Central memory CD8-positive, alpha-beta T cell (primary cell): ENCODE measurements at regions not wholly inside any gene's neighbourhood (a gene's known extent, or its start where the extent isn't known, plus 50 kb on each side); places are given as distances from the start of the nearest gene placed in this dataset.
"Not testable (repeated sequence)": the region's sequence is repeated elsewhere in the genome, so short reads cannot be mapped to it uniquely, and the experiment has no call there.

Experiments
- ATAC-seq: fragments of 150-1000 bp; cut with Tn5 transposase; replicated peaks from 2 replicates; pipeline ENCODE4 v1.10.0; 2022; ENCODE audit warnings: mild to moderate bottlenecking, moderate FRiP score, moderate number of reproducible peaks; ENCODE audit not compliant: poor library complexity, severe bottlenecking; ENCODE audit errors: extremely low read depth
- DNase-seq, 2 donors: peaks; one replicate each; pipeline ENCODE4 v3.0.0; 2021; ENCODE audit warnings: low spot score in 2 of 2
- H3K27ac Mint-ChIP-seq: one replicate; pipeline ENCODE4 v1.8.0; 2022; ENCODE audit warnings: low read depth, mild to moderate bottlenecking, moderate library complexity, mixed read lengths
- H3K27me3 Mint-ChIP-seq: one replicate; pipeline ENCODE4 v1.8.0; 2022; ENCODE audit warnings: mixed read lengths
- H3K36me3 Mint-ChIP-seq: one replicate; pipeline ENCODE4 v1.8.0; 2022; ENCODE audit warnings: mild to moderate bottlenecking, moderate library complexity, mixed read lengths; ENCODE audit not compliant: insufficient read depth
- H3K4me1 Mint-ChIP-seq: one replicate; pipeline ENCODE4 v1.8.0; 2022; ENCODE audit warnings: mixed read lengths
- H3K4me3 Mint-ChIP-seq: one replicate; pipeline ENCODE4 v1.8.0; 2022; ENCODE audit warnings: mild to moderate bottlenecking, moderate library complexity, mixed read lengths
- H3K9me3 Mint-ChIP-seq: one replicate; pipeline ENCODE4 v1.8.0; 2022; ENCODE audit warnings: mixed read lengths

DNA sequence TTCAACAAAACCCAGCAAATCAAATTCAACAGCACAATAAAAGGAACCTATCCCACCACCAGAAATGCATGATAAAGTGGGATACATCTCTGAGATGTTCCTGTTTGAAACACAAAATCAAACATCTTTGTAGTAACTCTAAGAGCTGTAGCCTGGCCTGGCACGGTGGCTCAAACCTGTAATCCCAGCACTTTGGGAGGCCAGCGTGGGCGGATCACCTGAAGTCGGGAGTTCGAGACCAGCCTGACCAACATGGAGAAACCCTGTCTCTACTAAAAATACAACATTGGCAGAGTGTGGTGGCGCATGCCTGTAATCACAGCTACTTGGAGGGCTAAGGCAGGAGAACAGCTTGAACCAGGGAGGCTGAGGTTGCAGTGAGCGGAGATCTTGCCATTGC lies 202.8 kb upstream of the POTEB2 start:
- not testable (repeated sequence) for H3K4me3 Mint-ChIP-seq, H3K36me3 Mint-ChIP-seq, DNase-seq, H3K9me3 Mint-ChIP-seq, H3K27ac Mint-ChIP-seq, H3K4me1 Mint-ChIP-seq, H3K27me3 Mint-ChIP-seq, ATAC-seq

DNA sequence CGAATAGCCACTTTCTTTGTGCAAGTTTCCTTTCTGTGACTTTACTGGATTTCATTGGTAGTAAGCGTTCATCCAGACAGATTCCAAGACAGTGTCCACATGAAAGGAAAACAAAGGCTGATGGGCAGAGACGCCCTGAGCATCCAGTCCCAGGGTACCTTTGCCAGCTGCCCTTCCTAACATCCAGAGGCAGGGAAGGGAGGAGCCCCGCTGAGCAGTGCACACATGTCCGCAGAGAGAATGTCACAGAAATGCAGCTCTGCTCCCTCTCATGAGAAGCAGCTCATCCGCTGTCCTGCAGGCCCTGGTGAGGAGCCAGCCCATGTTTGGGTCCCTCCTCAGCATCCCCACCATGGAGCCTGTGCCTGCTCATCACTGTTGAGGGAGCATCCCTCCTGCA lies 197.4 kb upstream of the POTEB2 start:
- not testable (repeated sequence) for DNase-seq, H3K27me3 Mint-ChIP-seq, H3K4me3 Mint-ChIP-seq, ATAC-seq, H3K9me3 Mint-ChIP-seq, H3K36me3 Mint-ChIP-seq, H3K27ac Mint-ChIP-seq, H3K4me1 Mint-ChIP-seq

DNA sequence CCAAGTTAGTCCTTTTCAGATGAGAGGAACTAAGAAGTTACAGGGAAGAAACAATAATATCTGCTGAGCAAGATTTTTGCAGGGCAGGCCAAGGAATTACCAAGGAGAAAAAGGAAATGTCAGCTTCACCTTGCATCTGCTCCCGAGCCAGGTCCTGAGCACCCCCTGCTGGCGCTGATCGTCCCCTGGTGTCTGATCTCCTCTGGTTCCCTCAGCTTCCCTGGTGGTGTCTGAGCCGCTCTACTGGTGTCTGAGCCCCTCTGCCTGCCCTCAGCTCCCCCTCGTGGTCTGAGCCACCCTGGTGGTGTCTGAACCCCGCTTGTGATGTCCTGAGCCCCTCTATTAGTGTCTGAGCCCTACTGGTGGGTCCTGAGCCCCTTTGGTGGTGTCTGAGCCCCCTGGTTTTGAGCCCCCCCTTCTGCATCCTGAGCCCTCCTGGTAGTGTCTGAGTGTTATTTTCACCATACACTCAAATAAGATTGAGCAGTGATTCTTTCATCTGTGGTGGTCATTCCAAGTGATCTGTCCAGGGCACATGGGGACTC lies 196.6 kb upstream of the POTEB2 start:
- not testable (repeated sequence) for H3K27me3 Mint-ChIP-seq, H3K4me1 Mint-ChIP-seq, DNase-seq, ATAC-seq, H3K4me3 Mint-ChIP-seq, H3K27ac Mint-ChIP-seq, H3K9me3 Mint-ChIP-seq, H3K36me3 Mint-ChIP-seq

DNA sequence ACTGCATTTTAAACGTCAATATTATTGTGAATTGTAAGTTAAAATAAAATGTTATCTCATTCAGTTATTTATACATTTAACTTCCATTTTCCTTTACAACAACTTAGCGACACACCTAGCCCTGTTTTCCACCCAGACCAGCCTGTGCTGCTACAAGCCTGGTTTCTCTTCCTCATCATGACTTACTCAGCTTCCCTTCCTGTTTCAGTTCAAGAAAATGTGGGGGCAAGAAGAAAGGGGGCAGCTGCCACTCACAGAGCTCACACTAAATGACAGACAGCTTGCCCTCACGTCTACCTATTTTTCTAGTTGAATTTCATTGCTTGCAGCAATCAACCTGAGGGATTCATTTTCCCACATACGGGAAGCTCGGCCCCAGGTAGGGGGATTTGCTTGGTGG lies 185.8 kb upstream of the POTEB2 start:
- H3K27ac Mint-ChIP-seq, H3K27me3 Mint-ChIP-seq, H3K36me3 Mint-ChIP-seq, ATAC-seq, H3K9me3 Mint-ChIP-seq, DNase-seq, H3K4me1 Mint-ChIP-seq, H3K4me3 Mint-ChIP-seq: not testable (repeated sequence)

DNA sequence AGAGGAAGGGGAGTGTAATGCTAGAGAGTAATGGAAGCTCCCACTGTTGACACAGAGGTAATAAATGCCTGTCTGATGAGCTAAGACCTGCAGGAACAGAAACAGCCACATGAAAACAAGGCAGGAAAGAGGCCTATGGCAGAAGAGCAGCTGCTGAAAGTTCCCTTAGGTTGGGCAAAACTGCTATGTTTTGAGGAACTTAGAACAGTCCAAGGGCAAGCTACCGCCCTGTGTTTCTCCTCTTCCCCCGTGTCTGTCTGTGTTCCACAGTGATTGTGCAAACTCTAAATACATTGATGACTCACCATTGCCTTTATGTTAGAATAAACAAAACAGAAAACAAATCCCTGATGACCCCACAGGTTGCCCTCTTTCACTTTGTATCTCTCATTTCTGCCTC lies 165.6 kb upstream of the POTEB2 start:
- not testable (repeated sequence) for H3K4me1 Mint-ChIP-seq, H3K27me3 Mint-ChIP-seq, ATAC-seq, DNase-seq, H3K36me3 Mint-ChIP-seq, H3K4me3 Mint-ChIP-seq, H3K9me3 Mint-ChIP-seq, H3K27ac Mint-ChIP-seq

DNA sequence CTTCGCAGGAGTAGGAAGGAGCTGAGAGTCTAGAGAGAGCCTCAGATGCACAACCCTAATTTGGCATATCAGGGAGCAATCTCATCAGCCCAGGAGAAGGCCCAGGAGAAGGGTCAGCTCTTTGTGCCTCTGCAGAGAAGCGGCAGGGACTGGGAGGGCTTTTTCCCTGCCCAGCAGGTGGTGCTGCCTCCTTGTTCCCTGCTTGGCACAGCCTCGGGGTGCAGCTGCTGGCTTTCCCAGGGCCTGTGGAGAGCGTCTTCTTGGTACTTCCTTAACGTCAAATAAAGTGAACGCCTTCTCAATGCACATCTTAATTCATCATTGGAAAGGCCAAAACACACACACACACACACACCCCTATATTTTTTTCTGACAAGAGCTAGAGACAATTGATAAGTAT lies 162.9 kb upstream of the POTEB2 start:
- not testable (repeated sequence) for H3K36me3 Mint-ChIP-seq, H3K9me3 Mint-ChIP-seq, ATAC-seq, H3K27me3 Mint-ChIP-seq, DNase-seq, H3K27ac Mint-ChIP-seq, H3K4me3 Mint-ChIP-seq, H3K4me1 Mint-ChIP-seq

DNA sequence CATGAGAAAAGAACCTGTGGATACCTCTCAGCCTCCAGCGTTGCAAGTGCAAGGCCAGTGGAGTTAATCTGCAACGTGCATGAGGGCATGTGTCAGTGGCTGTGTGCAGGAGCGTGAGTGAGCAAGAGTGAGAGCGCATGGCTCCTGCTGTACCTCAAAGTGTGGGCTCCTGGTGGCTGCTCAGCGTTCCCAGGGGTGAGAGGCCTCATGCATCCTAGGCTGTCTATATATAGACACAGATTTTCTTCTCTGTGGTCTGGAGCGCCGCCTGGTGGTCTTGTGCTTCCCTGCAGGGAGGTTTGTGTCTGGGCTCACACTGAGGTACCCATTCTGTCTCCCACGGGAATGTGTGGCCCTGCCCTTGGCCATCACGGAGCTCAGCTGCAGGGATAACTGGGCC lies 161.8 kb upstream of the POTEB2 start:
- not testable (repeated sequence) for ATAC-seq, H3K4me3 Mint-ChIP-seq, H3K4me1 Mint-ChIP-seq, H3K9me3 Mint-ChIP-seq, H3K27ac Mint-ChIP-seq, DNase-seq, H3K27me3 Mint-ChIP-seq, H3K36me3 Mint-ChIP-seq

DNA sequence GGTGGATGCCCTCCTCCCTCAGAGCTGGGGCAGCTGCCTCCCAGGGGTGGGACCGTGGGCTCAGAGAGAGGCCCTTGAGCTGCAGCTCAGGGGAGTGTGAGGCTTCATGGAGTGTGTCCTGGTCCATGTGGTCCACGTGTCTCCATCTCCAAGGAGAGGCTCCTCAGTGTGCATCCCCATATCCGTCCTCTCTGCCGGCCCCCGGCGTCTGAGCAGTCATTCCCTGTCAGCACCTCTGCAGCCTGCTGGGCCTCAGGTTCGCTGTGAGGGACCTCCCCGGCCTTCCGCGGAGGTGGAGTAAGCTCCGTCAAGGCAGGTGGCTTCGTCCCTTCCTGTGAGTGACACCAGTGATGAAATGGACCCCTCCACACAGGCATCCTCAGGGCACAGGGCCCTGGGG lies 160.7 kb upstream of the POTEB2 start:
- not testable (repeated sequence) for ATAC-seq, H3K4me1 Mint-ChIP-seq, H3K9me3 Mint-ChIP-seq, DNase-seq, H3K27ac Mint-ChIP-seq, H3K4me3 Mint-ChIP-seq, H3K36me3 Mint-ChIP-seq, H3K27me3 Mint-ChIP-seq

DNA sequence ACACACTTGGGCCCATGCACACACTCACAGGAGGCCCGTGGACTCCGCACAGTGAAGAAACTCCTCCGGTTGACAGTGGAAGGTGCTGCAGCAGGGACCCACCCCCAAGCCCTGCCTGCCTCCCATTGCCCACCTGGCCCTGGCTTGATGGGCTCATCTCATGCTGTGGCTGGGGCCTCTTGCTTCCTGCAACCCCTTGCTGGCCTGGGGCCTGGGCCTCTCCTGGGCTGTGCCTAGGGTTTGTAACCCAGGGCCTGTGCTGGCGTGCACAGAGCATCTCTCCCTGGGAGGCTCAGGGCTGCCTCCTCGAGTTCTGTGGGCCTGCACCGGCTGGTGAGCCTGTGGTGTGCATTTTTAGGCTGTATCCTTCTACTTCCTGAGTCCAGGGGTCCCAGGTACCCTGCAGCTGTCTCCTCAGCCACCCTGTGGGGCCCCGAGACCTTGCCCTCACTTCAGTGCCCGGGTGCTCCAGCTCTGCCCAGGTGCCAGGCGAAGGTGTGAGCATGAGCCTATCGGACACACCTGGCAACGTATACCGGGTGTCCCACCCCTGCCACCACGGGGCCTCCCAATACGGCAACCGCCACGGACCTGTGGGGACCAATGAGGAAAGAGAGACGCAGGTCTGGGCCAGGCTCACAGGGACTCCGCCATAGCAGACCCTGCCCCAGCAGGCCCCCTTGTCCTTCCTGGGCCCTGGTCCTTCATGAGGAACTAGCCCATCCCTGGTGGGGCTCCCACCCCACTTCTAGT lies 158.3 kb upstream of the POTEB2 start:
- not testable (repeated sequence) for H3K9me3 Mint-ChIP-seq, DNase-seq, H3K36me3 Mint-ChIP-seq, ATAC-seq, H3K4me1 Mint-ChIP-seq, H3K27me3 Mint-ChIP-seq, H3K27ac Mint-ChIP-seq, H3K4me3 Mint-ChIP-seq

DNA sequence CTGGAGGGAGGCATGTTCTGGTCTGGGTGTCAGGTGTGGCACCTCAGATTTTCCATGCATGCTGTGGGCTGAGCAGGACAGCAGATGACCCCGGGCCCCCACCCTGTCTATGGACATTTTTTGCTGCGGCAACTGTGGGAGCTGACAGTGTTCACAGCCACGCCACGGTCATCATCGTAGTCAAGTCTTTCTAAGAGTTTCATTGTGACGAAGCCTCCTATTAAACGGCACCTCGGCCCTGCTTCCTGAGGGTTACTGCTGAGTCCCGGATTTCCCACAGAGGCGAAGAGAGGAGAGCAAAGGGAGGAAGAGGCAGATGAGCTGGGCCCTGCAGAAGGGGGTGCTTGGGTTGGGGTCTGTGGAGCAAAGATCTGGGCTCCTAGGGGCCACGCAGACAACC lies 152.1 kb upstream of the POTEB2 start:
- H3K27ac Mint-ChIP-seq, H3K4me1 Mint-ChIP-seq, DNase-seq, H3K9me3 Mint-ChIP-seq, ATAC-seq, H3K27me3 Mint-ChIP-seq, H3K36me3 Mint-ChIP-seq, H3K4me3 Mint-ChIP-seq: not testable (repeated sequence)

DNA sequence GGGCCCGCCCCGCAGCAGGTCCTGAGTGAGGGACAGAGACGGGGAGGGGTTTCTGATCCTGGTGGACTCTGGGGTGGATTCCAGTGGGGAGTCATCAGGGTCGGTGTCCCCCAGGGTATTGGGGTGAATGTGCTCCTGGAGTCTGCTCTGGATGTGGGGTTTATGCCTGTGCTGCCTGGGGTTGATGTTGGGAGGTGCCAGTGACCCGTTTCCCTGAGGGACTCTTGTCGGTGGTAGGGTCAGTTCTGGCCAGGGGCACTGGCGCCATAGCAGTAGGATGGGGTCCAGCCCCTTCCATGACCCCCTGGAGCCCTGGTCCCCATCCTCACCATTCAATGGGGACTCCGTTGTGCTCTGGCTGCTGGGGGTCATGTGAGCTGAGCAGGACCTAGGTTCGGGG lies 151.2 kb upstream of the POTEB2 start:
- not testable (repeated sequence) for H3K9me3 Mint-ChIP-seq, H3K4me1 Mint-ChIP-seq, H3K27ac Mint-ChIP-seq, DNase-seq, H3K4me3 Mint-ChIP-seq, H3K36me3 Mint-ChIP-seq, ATAC-seq, H3K27me3 Mint-ChIP-seq

DNA sequence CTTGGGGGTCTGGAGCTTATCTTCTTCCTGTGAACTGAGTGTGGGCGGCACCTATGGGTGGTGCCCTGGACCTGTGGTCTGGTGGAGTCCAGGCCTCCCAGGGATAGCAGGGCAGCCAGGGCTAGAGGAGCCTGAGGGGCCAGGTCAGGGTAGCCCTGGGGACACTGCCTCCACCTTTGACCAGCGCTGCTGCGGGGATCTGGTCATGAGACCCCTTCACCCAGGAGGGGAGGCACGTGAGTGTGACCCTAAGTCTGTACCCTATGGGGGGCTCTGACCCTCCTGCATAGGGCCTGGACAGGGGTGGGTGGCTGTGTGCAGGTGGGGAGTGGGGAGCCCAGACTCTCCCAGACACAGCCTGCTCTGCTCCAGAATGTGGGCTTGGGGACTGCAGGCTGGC lies 150.5 kb upstream of the POTEB2 start:
- DNase-seq, H3K4me3 Mint-ChIP-seq, H3K36me3 Mint-ChIP-seq, ATAC-seq, H3K9me3 Mint-ChIP-seq, H3K4me1 Mint-ChIP-seq, H3K27me3 Mint-ChIP-seq, H3K27ac Mint-ChIP-seq: not testable (repeated sequence)

DNA sequence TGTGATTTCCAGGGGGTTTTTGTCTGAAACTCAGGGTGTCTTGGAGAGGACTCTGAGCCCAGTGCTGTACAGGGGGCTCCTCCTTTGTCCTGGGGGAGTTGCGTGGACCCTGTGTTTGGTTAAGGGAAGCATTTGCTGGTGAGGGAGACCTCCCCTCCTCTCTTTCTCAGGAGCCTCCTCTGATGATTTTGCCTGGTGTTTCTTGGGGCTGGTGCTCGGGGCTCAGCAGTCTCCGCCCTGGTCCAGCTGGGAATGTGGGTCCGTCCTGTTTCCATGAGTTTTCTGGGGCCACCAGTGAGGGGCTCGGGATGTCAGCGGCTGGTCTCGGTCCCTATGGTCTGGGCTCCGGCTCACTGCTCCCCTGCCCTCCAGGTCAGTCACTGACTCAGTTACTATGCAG lies 149.1 kb upstream of the POTEB2 start:
- H3K36me3 Mint-ChIP-seq, H3K27me3 Mint-ChIP-seq, ATAC-seq, H3K4me3 Mint-ChIP-seq, H3K4me1 Mint-ChIP-seq, DNase-seq, H3K9me3 Mint-ChIP-seq, H3K27ac Mint-ChIP-seq: not testable (repeated sequence)
